ENCODE measurements at regions not wholly inside any gene's neighbourhood (a gene's known extent, or its start where the extent isn't known, plus 50 kb on each side); places are given as distances from the start of the nearest gene placed in this dataset.

DNA sequence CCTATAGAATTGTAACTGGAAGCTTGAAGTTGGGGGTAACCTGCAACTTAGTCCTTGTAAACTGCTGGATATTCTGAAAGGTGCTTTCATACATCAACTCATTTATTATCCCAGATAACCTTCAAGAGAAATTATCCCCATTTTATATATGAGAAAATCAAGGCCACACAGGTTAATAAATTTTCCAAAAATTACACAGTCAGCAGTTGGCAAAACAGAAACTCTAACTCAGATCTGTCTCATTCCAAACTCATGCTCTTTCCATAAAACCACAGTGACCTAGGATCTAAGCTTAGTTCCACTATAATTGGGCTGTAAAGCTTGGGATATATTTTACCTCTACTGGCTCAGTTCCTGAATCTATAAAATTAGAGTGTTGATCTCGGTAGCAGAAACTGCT lies 167.6 kb upstream of the DDX18 start:
- Histone ChIP-seq H3K27me3 (ENCODE audit: control insufficient read depth in 4 of 4, insufficient read depth in 4 of 4, low read length in 3 of 4) (no peaks in the 10 kb centered on the region), H3K4me3 (ENCODE audit: low read depth in 1 of 3, low read length in 3 of 3) (no peak overlapping the region), H3K36me3 (ENCODE audit: control insufficient read depth in 4 of 4, insufficient read depth in 3 of 4, low read depth in 1 of 4, low read length in 3 of 4) (no peaks in the 10 kb centered on the region), H3K27ac (ENCODE audit: low read depth in 1 of 2, low read length in 2 of 2) (no peak overlapping the region), H3K9me3 (ENCODE audit: control insufficient read depth in 4 of 4, low read length in 3 of 4) (no peaks in the 10 kb centered on the region), H3K4me1 (ENCODE audit: control insufficient read depth in 4 of 4, insufficient read depth in 4 of 4, low read length in 3 of 4) (no peaks in the 10 kb centered on the region), H3K9ac (ENCODE audit: low read depth in 1 of 2, low read length in 2 of 2) (no peak overlapping the region)
- TF ChIP-seq HNF4G (IDR thresholded peaks at IDR 0.05) (no peak), YY1 (IDR thresholded peaks at IDR 0.05) (no peak), FOXA2 (IDR thresholded peaks at IDR 0.05) (no peak), JUND (IDR thresholded peaks at IDR 0.05) (no peak), NR2F2 (IDR thresholded peaks at IDR 0.05) (no peak), MAX (IDR thresholded peaks at IDR 0.05) (no peak), HNF4A (conservative IDR thresholded peaks at IDR 0.05) (no peak), RAD21 (IDR thresholded peaks at IDR 0.05) (no peak), RXRA (IDR thresholded peaks at IDR 0.05) (no peak), FOXA1 (IDR thresholded peaks at IDR 0.05) (no peak)
- TF ChIP-seq, protein P1, sequence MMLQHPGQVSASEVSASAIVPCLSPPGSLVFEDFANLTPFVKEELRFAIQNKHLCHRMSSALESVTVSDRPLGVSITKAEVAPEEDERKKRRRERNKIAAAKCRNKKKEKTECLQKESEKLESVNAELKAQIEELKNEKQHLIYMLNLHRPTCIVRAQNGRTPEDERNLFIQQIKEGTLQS (IDR thresholded peaks at IDR 0.05): no peak
- TF ChIP-seq, protein P2, sequence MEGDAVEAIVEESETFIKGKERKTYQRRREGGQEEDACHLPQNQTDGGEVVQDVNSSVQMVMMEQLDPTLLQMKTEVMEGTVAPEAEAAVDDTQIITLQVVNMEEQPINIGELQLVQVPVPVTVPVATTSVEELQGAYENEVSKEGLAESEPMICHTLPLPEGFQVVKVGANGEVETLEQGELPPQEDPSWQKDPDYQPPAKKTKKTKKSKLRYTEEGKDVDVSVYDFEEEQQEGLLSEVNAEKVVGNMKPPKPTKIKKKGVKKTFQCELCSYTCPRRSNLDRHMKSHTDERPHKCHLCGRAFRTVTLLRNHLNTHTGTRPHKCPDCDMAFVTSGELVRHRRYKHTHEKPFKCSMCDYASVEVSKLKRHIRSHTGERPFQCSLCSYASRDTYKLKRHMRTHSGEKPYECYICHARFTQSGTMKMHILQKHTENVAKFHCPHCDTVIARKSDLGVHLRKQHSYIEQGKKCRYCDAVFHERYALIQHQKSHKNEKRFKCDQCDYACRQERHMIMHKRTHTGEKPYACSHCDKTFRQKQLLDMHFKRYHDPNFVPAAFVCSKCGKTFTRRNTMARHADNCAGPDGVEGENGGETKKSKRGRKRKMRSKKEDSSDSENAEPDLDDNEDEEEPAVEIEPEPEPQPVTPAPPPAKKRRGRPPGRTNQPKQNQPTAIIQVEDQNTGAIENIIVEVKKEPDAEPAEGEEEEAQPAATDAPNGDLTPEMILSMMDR (IDR thresholded peaks at IDR 0.05; ENCODE audit: low read depth, low read length, missing input control): no peak
- TF ChIP-seq, protein P3, sequence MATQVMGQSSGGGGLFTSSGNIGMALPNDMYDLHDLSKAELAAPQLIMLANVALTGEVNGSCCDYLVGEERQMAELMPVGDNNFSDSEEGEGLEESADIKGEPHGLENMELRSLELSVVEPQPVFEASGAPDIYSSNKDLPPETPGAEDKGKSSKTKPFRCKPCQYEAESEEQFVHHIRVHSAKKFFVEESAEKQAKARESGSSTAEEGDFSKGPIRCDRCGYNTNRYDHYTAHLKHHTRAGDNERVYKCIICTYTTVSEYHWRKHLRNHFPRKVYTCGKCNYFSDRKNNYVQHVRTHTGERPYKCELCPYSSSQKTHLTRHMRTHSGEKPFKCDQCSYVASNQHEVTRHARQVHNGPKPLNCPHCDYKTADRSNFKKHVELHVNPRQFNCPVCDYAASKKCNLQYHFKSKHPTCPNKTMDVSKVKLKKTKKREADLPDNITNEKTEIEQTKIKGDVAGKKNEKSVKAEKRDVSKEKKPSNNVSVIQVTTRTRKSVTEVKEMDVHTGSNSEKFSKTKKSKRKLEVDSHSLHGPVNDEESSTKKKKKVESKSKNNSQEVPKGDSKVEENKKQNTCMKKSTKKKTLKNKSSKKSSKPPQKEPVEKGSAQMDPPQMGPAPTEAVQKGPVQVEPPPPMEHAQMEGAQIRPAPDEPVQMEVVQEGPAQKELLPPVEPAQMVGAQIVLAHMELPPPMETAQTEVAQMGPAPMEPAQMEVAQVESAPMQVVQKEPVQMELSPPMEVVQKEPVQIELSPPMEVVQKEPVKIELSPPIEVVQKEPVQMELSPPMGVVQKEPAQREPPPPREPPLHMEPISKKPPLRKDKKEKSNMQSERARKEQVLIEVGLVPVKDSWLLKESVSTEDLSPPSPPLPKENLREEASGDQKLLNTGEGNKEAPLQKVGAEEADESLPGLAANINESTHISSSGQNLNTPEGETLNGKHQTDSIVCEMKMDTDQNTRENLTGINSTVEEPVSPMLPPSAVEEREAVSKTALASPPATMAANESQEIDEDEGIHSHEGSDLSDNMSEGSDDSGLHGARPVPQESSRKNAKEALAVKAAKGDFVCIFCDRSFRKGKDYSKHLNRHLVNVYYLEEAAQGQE (IDR thresholded peaks at IDR 0.05): no peak
- 62% methylated on average over 1 of the region's 1 CpG for WGBS
- no peak for DNase-seq (ENCODE audit: low spot score)

- TF ChIP-seq TAF1 (conservative IDR thresholded peaks at IDR 0.05) (no peak), JUND (IDR thresholded peaks at IDR 0.05) (no peak), MAX (IDR thresholded peaks at IDR 0.05) (no peak), NR2F2 (IDR thresholded peaks at IDR 0.05) (no peak), HNF4A (conservative IDR thresholded peaks at IDR 0.05) (no peak), HNF4G (IDR thresholded peaks at IDR 0.05) (no peak), RXRA (IDR thresholded peaks at IDR 0.05) (no peak), ZBTB33 (IDR thresholded peaks at IDR 0.05) (no peak), FOXA2 (IDR thresholded peaks at IDR 0.05) (no peak), RAD21 (IDR thresholded peaks at IDR 0.05) (no peak), SP1 (IDR thresholded peaks at IDR 0.05) (no peak), GABPA (IDR thresholded peaks at IDR 0.05 in 1 of 2, conservative IDR thresholded peaks at IDR 0.05 in 1 of 2) (no peak), EGR1 (IDR thresholded peaks at IDR 0.05; ENCODE audit: low read depth in 2 of 2) (no peak), FOXA1 (IDR thresholded peaks at IDR 0.05) (no peak)
- TF ChIP-seq, protein P3 (IDR thresholded peaks at IDR 0.05): no peak
- TF ChIP-seq, protein P2 (IDR thresholded peaks at IDR 0.05; ENCODE audit: low read depth, low read length, missing input control): no peak
- Histone ChIP-seq H3K4me1 (ENCODE audit: control insufficient read depth in 4 of 4, insufficient read depth in 4 of 4, low read length in 3 of 4) (no peaks in the 10 kb centered on the region), H3K9ac (ENCODE audit: low read depth in 1 of 2, low read length in 2 of 2) (no peak overlapping the region), H3K27me3 (ENCODE audit: control insufficient read depth in 4 of 4, insufficient read depth in 4 of 4, low read length in 3 of 4) (no peaks in the 10 kb centered on the region), H3K36me3 (ENCODE audit: control insufficient read depth in 4 of 4, insufficient read depth in 3 of 4, low read depth in 1 of 4, low read length in 3 of 4) (no peaks in the 10 kb centered on the region), H3K9me3 (ENCODE audit: control insufficient read depth in 4 of 4, low read length in 3 of 4) (peaks cover 0 to 3% (median 0%) of the 10 kb centered on the region in 4 donors), H3K4me3 (ENCODE audit: low read depth in 1 of 3, low read length in 3 of 3) (no peak overlapping the region), H3K27ac (ENCODE audit: low read depth in 1 of 2, low read length in 2 of 2) (no peak overlapping the region)
- DNase-seq (ENCODE audit: low spot score): no peak
- WGBS: 40% methylated on average over 4 of the region's 4 CpGs
These were observed 157.9 kb upstream of the DDX18 start for GRCh38 chr2:117656546-117656945.

Measured in liver (tissue), 8 donors.